ENCODE measurements at regions not wholly inside any gene's neighbourhood (a gene's known extent, or its start where the extent isn't known, plus 50 kb on each side); places are given as distances from the start of the nearest gene placed in this dataset.

- Histone ChIP-seq H3K27me3 (replicated peaks in 2 of 5; ENCODE audit: control insufficient read depth in 4 of 5, insufficient read depth in 5 of 5, low read length in 4 of 5) (no peaks in the 10 kb centered on the region), H3K4me3 (ENCODE audit: control insufficient read depth in 1 of 7, extremely low read depth in 1 of 7, insufficient read depth in 4 of 7, low read depth in 2 of 7, low read length in 6 of 7) (no peak overlapping the region), H3K27ac (ENCODE audit: insufficient read depth in 1 of 2, low read depth in 1 of 2, low read length in 2 of 2, poor library complexity in 1 of 2, severe bottlenecking in 2 of 2) (no peak overlapping the region), H3K36me3 (ENCODE audit: control insufficient read depth in 4 of 4, insufficient read depth in 4 of 4, low read length in 3 of 4) (no peaks in the 10 kb centered on the region), H3K4me1 (ENCODE audit: control extremely low read depth in 1 of 4, control insufficient read depth in 4 of 4, insufficient read depth in 4 of 4, low read length in 3 of 4) (peaks cover 0 to 7% (median 3%) of the 10 kb centered on the region in 4 experiments), H3K9me3 (ENCODE audit: control extremely low read depth in 1 of 5, control insufficient read depth in 4 of 5, insufficient read depth in 2 of 5, low read depth in 1 of 5, low read length in 4 of 5) (peaks cover 0 to 7% (median 2%) of the 10 kb centered on the region in 5 experiments)
- ChIA-PET POLR2A (no interaction called here), CTCF (no interaction called here)
- 94% methylated on average over 5 of the region's 8 CpGs for WGBS (ENCODE audit: insufficient coverage)
- no peak for DNase-seq
Measured at GRCh38 chr4:152117933-152118507, 357.2 kb upstream of the GATB start.

GRCh38 chr4:152117520-152117919 is 356.7 kb upstream of the GATB start:
- H3K27ac ChIP-seq (ENCODE audit: insufficient read depth in 1 of 2, low read depth in 1 of 2, low read length in 2 of 2, poor library complexity in 1 of 2, severe bottlenecking in 2 of 2) = no peak overlapping the region
- H3K9me3 ChIP-seq (ENCODE audit: control extremely low read depth in 1 of 5, control insufficient read depth in 4 of 5, insufficient read depth in 2 of 5, low read depth in 1 of 5, low read length in 4 of 5) = peaks cover 0 to 7% (median 2%) of the 10 kb centered on the region in 5 experiments
- H3K4me3 ChIP-seq (ENCODE audit: control insufficient read depth in 1 of 7, extremely low read depth in 1 of 7, insufficient read depth in 4 of 7, low read depth in 2 of 7, low read length in 6 of 7) = no peak overlapping the region
- H3K36me3 ChIP-seq (ENCODE audit: control insufficient read depth in 4 of 4, insufficient read depth in 4 of 4, low read length in 3 of 4) = no peaks in the 10 kb centered on the region
- WGBS (ENCODE audit: insufficient coverage) = 93% methylated on average over 5 of the region's 6 CpGs
- CTCF ChIA-PET = no interaction called here
- DNase-seq = no peak
- POLR2A ChIA-PET = no interaction called here
- no peaks in the 10 kb centered on the region for H3K27me3 ChIP-seq (replicated peaks in 2 of 5; ENCODE audit: control insufficient read depth in 4 of 5, insufficient read depth in 5 of 5, low read length in 4 of 5)
- peaks cover 0 to 7% (median 3%) of the 10 kb centered on the region in 4 experiments for H3K4me1 ChIP-seq (ENCODE audit: control extremely low read depth in 1 of 4, control insufficient read depth in 4 of 4, insufficient read depth in 4 of 4, low read length in 3 of 4)

- no peak overlapping the region for H3K27ac ChIP-seq (ENCODE audit: insufficient read depth in 1 of 2, low read depth in 1 of 2, low read length in 2 of 2, poor library complexity in 1 of 2, severe bottlenecking in 2 of 2)
Measured at GRCh38 chr4:152117054-152117453, 356.2 kb upstream of the GATB start.

GRCh38 chr4:152115794-152116193 is 355.0 kb upstream of the GATB start:
- H3K36me3 ChIP-seq (ENCODE audit: control insufficient read depth in 4 of 4, insufficient read depth in 4 of 4, low read length in 3 of 4) = no peaks in the 10 kb centered on the region
- H3K4me1 ChIP-seq (ENCODE audit: control extremely low read depth in 1 of 4, control insufficient read depth in 4 of 4, insufficient read depth in 4 of 4, low read length in 3 of 4) = peaks cover 0 to 14% (median 7%) of the 10 kb centered on the region in 4 experiments
- H3K27me3 ChIP-seq (replicated peaks in 2 of 5; ENCODE audit: control insufficient read depth in 4 of 5, insufficient read depth in 5 of 5, low read length in 4 of 5) = no peaks in the 10 kb centered on the region
- ChIA-PET POLR2A (no interaction called here), CTCF (no interaction called here)
- DNase-seq = peak in 2 of 3 donors; percentile 24 to 40
- 14% methylated on average over 8 of the region's 8 CpGs for WGBS (ENCODE audit: insufficient coverage)
- no peaks in the 10 kb centered on the region for H3K9me3 ChIP-seq (ENCODE audit: control extremely low read depth in 1 of 5, control insufficient read depth in 4 of 5, insufficient read depth in 2 of 5, low read depth in 1 of 5, low read length in 4 of 5)
- no peak overlapping the region for H3K27ac ChIP-seq (ENCODE audit: insufficient read depth in 1 of 2, low read depth in 1 of 2, low read length in 2 of 2, poor library complexity in 1 of 2, severe bottlenecking in 2 of 2)
- H3K4me3 ChIP-seq (ENCODE audit: control insufficient read depth in 1 of 7, extremely low read depth in 1 of 7, insufficient read depth in 4 of 7, low read depth in 2 of 7, low read length in 6 of 7) = peak overlapping the region in 2 of 7 experiments; percentile 26 to 36

More at GRCh38 chr4:152117054-152117453, 356.2 kb upstream of the GATB start:
- WGBS (ENCODE audit: insufficient coverage) = 100% methylated on average over 3 of the region's 3 CpGs
- POLR2A ChIA-PET = no interaction called here
- H3K27me3 ChIP-seq (replicated peaks in 2 of 5; ENCODE audit: control insufficient read depth in 4 of 5, insufficient read depth in 5 of 5, low read length in 4 of 5) = no peaks in the 10 kb centered on the region
- no peak overlapping the region for H3K4me3 ChIP-seq (ENCODE audit: control insufficient read depth in 1 of 7, extremely low read depth in 1 of 7, insufficient read depth in 4 of 7, low read depth in 2 of 7, low read length in 6 of 7)
- no peak for DNase-seq
- H3K36me3 ChIP-seq (ENCODE audit: control insufficient read depth in 4 of 4, insufficient read depth in 4 of 4, low read length in 3 of 4) = no peaks in the 10 kb centered on the region
- H3K4me1 ChIP-seq (ENCODE audit: control extremely low read depth in 1 of 4, control insufficient read depth in 4 of 4, insufficient read depth in 4 of 4, low read length in 3 of 4) = peaks cover 0 to 11% (median 5%) of the 10 kb centered on the region in 4 experiments
- CTCF ChIA-PET = no interaction called here
- H3K9me3 ChIP-seq (ENCODE audit: control extremely low read depth in 1 of 5, control insufficient read depth in 4 of 5, insufficient read depth in 2 of 5, low read depth in 1 of 5, low read length in 4 of 5) = peaks cover 0 to 4% (median 1%) of the 10 kb centered on the region in 5 experiments

DNA sequence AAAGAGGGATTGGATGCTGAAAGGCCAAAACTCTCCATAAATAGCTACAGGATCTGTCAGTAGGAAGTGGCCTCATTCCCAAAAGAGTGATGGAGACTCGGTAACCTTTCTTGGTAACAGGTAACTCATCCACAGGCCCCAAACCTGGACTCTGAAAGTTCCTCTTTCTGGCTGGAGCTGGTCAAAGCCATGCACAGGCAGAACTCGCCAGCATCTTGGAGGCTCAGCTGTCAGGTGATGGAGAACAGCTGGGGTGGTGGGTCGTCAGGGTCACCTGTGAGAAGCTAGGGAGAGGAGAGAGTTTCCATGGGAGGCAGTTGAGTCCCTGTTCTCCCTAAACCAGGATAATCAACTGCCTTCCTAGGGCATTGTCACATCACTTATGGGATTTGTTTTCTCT is 354.3 kb upstream of the GATB start:
- no peak for DNase-seq
- H3K9me3 ChIP-seq (ENCODE audit: control extremely low read depth in 1 of 5, control insufficient read depth in 4 of 5, insufficient read depth in 2 of 5, low read depth in 1 of 5, low read length in 4 of 5) = no peaks in the 10 kb centered on the region
- H3K36me3 ChIP-seq (ENCODE audit: control insufficient read depth in 4 of 4, insufficient read depth in 4 of 4, low read length in 3 of 4) = no peaks in the 10 kb centered on the region
- WGBS (ENCODE audit: insufficient coverage) = 100% methylated on average over 1 of the region's 3 CpGs
- CTCF ChIA-PET = no interaction called here
- H3K4me1 ChIP-seq (ENCODE audit: control extremely low read depth in 1 of 4, control insufficient read depth in 4 of 4, insufficient read depth in 4 of 4, low read length in 3 of 4) = peaks cover 0 to 19% (median 9%) of the 10 kb centered on the region in 4 experiments
- POLR2A ChIA-PET = no interaction called here
- no peak overlapping the region for H3K27ac ChIP-seq (ENCODE audit: insufficient read depth in 1 of 2, low read depth in 1 of 2, low read length in 2 of 2, poor library complexity in 1 of 2, severe bottlenecking in 2 of 2)
- no peak overlapping the region for H3K4me3 ChIP-seq (ENCODE audit: control insufficient read depth in 1 of 7, extremely low read depth in 1 of 7, insufficient read depth in 4 of 7, low read depth in 2 of 7, low read length in 6 of 7)
- H3K27me3 ChIP-seq (replicated peaks in 2 of 5; ENCODE audit: control insufficient read depth in 4 of 5, insufficient read depth in 5 of 5, low read length in 4 of 5) = no peaks in the 10 kb centered on the region

DNA sequence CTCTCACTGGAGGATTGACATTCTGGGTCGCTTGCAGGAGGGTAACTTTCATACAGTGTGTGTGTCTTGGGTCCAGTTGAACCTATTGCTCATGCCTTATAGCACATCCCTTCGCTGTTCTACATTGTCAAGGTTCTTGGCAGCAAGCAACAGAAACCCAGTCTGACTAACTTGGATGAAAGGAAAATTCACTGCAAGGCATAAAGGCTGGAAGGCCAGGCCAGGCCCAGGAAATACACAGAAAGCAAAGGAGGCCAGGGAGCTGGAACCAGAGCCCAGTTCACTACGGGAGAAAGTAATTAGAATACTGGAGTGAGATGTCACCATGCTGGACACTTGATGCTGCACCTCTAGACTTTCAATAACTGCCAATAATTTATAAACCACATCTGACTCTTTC is 353.8 kb upstream of the GATB start:
- no peak for DNase-seq
- ChIA-PET CTCF (no interaction called here), POLR2A (no interaction called here)
- Histone ChIP-seq H3K27ac (ENCODE audit: insufficient read depth in 1 of 2, low read depth in 1 of 2, low read length in 2 of 2, poor library complexity in 1 of 2, severe bottlenecking in 2 of 2) (no peak overlapping the region), H3K36me3 (ENCODE audit: control insufficient read depth in 4 of 4, insufficient read depth in 4 of 4, low read length in 3 of 4) (no peaks in the 10 kb centered on the region), H3K4me3 (ENCODE audit: control insufficient read depth in 1 of 7, extremely low read depth in 1 of 7, insufficient read depth in 4 of 7, low read depth in 2 of 7, low read length in 6 of 7) (no peak overlapping the region), H3K4me1 (ENCODE audit: control extremely low read depth in 1 of 4, control insufficient read depth in 4 of 4, insufficient read depth in 4 of 4, low read length in 3 of 4) (peaks cover under 1 to 24% (median 14%) of the 10 kb centered on the region in 4 experiments), H3K9me3 (ENCODE audit: control extremely low read depth in 1 of 5, control insufficient read depth in 4 of 5, insufficient read depth in 2 of 5, low read depth in 1 of 5, low read length in 4 of 5) (no peaks in the 10 kb centered on the region), H3K27me3 (replicated peaks in 2 of 5; ENCODE audit: control insufficient read depth in 4 of 5, insufficient read depth in 5 of 5, low read length in 4 of 5) (no peaks in the 10 kb centered on the region)
- WGBS (ENCODE audit: insufficient coverage) = 100% methylated on average over 1 of the region's 3 CpGs

- H3K27me3 ChIP-seq (replicated peaks in 2 of 5; ENCODE audit: control insufficient read depth in 4 of 5, insufficient read depth in 5 of 5, low read length in 4 of 5) = no peaks in the 10 kb centered on the region
- 100% methylated on average over 2 of the region's 2 CpGs for WGBS (ENCODE audit: insufficient coverage)
- ChIA-PET POLR2A (no interaction called here), CTCF (no interaction called here)
- H3K36me3 ChIP-seq (ENCODE audit: control insufficient read depth in 4 of 4, insufficient read depth in 4 of 4, low read length in 3 of 4) = no peaks in the 10 kb centered on the region
- H3K9me3 ChIP-seq (ENCODE audit: control extremely low read depth in 1 of 5, control insufficient read depth in 4 of 5, insufficient read depth in 2 of 5, low read depth in 1 of 5, low read length in 4 of 5) = no peaks in the 10 kb centered on the region
- H3K4me1 ChIP-seq (ENCODE audit: control extremely low read depth in 1 of 4, control insufficient read depth in 4 of 4, insufficient read depth in 4 of 4, low read length in 3 of 4) = peaks cover 5 to 39% (median 20%) of the 10 kb centered on the region in 4 experiments
- DNase-seq = no peak
- no peak overlapping the region for H3K27ac ChIP-seq (ENCODE audit: insufficient read depth in 1 of 2, low read depth in 1 of 2, low read length in 2 of 2, poor library complexity in 1 of 2, severe bottlenecking in 2 of 2)
- H3K4me3 ChIP-seq (ENCODE audit: control insufficient read depth in 1 of 7, extremely low read depth in 1 of 7, insufficient read depth in 4 of 7, low read depth in 2 of 7, low read length in 6 of 7) = no peak overlapping the region
Measured at GRCh38 chr4:152112887-152113286, 352.1 kb upstream of the GATB start.
